ENCODE measurements at regions not wholly inside any gene's neighbourhood (a gene's known extent, or its start where the extent isn't known, plus 50 kb on each side); places are given as distances from the start of the nearest gene placed in this dataset.

DNA sequence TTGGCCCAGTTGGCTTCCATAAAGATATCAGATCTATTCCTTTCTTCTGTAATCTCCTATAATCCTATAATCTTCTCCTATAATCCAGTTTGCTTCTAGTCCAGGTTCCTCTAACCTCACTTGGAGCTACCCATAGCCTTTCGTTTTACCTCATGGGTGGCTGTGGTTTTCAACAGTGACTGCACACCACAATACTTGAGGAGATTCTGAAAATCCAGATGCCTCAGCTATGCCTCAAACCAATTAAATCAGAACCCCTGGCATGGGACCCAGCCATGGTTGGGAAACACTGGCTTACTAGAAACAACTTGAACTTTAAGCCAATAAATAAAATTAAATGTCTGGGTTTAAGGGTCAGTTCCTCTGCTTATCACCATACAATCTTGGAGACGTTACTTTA, 86.1 kb upstream of the NTRK3 start:
- Histone ChIP-seq H3K4me1 (ENCODE audit: control insufficient read depth, low read length) (peaks cover 15% of the 10 kb centered on the region), H3K9me3 (ENCODE audit: control insufficient read depth, insufficient read depth, low read length) (no peaks in the 10 kb centered on the region), H3K79me2 (ENCODE audit: control insufficient read depth, low read length) (no peaks in the 10 kb centered on the region), H3K4me3 (ENCODE audit: low read length) (no peak overlapping the region), H3K36me3 (ENCODE audit: control insufficient read depth, low read length) (no peaks in the 10 kb centered on the region), H3K27me3 (ENCODE audit: control insufficient read depth, low read length) (no peaks in the 10 kb centered on the region), H3K4me2 (ENCODE audit: low read length) (no peak overlapping the region), H4K20me1 (ENCODE audit: control insufficient read depth, insufficient read depth, low read depth, low read length) (no peaks in the 10 kb centered on the region), H3K9me2 (replicated peaks; ENCODE audit: control insufficient read depth, low read length) (no peaks in the 10 kb centered on the region), H3K27ac (ENCODE audit: low read depth, low read length) (no peak overlapping the region), H3F3A (ENCODE audit: control insufficient read depth, insufficient read depth) (no peaks in the 10 kb centered on the region)
- no peak for TF ChIP-seq EZH2phosphoT487 (IDR thresholded peaks at IDR 0.05; ENCODE audit: borderline replicate concordance, low read length)
- TF ChIP-seq, protein P1, sequence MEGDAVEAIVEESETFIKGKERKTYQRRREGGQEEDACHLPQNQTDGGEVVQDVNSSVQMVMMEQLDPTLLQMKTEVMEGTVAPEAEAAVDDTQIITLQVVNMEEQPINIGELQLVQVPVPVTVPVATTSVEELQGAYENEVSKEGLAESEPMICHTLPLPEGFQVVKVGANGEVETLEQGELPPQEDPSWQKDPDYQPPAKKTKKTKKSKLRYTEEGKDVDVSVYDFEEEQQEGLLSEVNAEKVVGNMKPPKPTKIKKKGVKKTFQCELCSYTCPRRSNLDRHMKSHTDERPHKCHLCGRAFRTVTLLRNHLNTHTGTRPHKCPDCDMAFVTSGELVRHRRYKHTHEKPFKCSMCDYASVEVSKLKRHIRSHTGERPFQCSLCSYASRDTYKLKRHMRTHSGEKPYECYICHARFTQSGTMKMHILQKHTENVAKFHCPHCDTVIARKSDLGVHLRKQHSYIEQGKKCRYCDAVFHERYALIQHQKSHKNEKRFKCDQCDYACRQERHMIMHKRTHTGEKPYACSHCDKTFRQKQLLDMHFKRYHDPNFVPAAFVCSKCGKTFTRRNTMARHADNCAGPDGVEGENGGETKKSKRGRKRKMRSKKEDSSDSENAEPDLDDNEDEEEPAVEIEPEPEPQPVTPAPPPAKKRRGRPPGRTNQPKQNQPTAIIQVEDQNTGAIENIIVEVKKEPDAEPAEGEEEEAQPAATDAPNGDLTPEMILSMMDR (IDR thresholded peaks at IDR 0.05; ENCODE audit: low read depth, low read length, poor library complexity, severe bottlenecking), result no peak

DNA sequence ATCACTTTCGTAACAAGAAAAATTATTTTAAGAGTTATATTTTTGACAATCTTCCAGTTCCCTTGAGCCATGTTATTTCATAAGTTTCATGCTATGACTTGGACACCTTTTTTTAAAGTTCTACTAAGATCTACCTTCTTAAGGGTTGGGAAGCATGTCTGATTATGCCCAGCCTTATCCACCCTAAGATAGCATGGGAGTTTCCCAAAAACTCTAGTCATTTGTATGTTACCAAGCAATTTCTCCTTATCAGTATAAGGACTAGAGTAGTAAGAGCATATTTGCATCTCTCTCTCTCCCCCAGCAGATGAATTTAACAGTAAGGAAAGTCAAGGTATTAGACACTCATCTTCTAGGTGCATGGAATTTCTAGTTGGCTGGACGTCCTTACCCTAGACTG, 85.1 kb upstream of the NTRK3 start:
- Histone ChIP-seq H4K20me1 (ENCODE audit: control insufficient read depth, insufficient read depth, low read depth, low read length) (no peaks in the 10 kb centered on the region), H3K27me3 (ENCODE audit: control insufficient read depth, low read length) (no peaks in the 10 kb centered on the region), H3K36me3 (ENCODE audit: control insufficient read depth, low read length) (no peaks in the 10 kb centered on the region), H3K27ac (ENCODE audit: low read depth, low read length) (no peak overlapping the region), H3K9me2 (replicated peaks; ENCODE audit: control insufficient read depth, low read length) (no peaks in the 10 kb centered on the region), H3K4me2 (ENCODE audit: low read length) (no peak overlapping the region), H3K79me2 (ENCODE audit: control insufficient read depth, low read length) (no peaks in the 10 kb centered on the region), H3K4me3 (ENCODE audit: low read length) (no peak overlapping the region), H3K4me1 (ENCODE audit: control insufficient read depth, low read length) (peaks cover 5% of the 10 kb centered on the region), H3K9me3 (ENCODE audit: control insufficient read depth, insufficient read depth, low read length) (no peaks in the 10 kb centered on the region), H3F3A (ENCODE audit: control insufficient read depth, insufficient read depth) (no peaks in the 10 kb centered on the region)
- TF ChIP-seq, protein P1 (IDR thresholded peaks at IDR 0.05; ENCODE audit: low read depth, low read length, poor library complexity, severe bottlenecking), result no peak
- TF ChIP-seq EZH2phosphoT487 (IDR thresholded peaks at IDR 0.05; ENCODE audit: borderline replicate concordance, low read length), result no peak

DNA sequence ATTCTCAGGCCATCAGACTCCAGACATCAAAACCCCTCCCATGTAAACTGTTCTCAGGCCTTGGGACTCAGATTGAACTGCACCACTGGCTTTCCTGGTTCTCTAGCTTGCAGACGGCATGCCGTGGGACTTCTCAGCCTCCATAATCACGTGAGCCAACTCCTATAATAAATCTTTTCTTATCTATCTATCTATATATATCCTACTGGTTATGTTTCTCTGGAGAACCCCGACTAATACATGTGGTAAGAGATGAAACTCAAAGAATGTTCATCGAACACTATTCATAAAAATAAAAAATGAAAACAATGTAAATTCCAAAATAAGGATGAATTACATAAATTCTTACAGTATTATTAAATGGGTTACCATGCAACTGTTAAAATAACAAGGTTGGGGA, 84.5 kb upstream of the NTRK3 start:
- Histone ChIP-seq H3K79me2 (ENCODE audit: control insufficient read depth, low read length) (no peaks in the 10 kb centered on the region), H3K27me3 (ENCODE audit: control insufficient read depth, low read length) (no peaks in the 10 kb centered on the region), H3F3A (ENCODE audit: control insufficient read depth, insufficient read depth) (no peaks in the 10 kb centered on the region), H3K9me3 (ENCODE audit: control insufficient read depth, insufficient read depth, low read length) (no peaks in the 10 kb centered on the region), H4K20me1 (ENCODE audit: control insufficient read depth, insufficient read depth, low read depth, low read length) (no peaks in the 10 kb centered on the region), H3K27ac (ENCODE audit: low read depth, low read length) (no peak overlapping the region), H3K9me2 (replicated peaks; ENCODE audit: control insufficient read depth, low read length) (no peaks in the 10 kb centered on the region), H3K4me1 (ENCODE audit: control insufficient read depth, low read length) (no peaks in the 10 kb centered on the region; the same call in 1 of the 2 replicates), H3K4me2 (ENCODE audit: low read length) (no peak overlapping the region), H3K36me3 (ENCODE audit: control insufficient read depth, low read length) (no peaks in the 10 kb centered on the region), H3K4me3 (ENCODE audit: low read length) (no peak overlapping the region)
- TF ChIP-seq, protein P1 (IDR thresholded peaks at IDR 0.05; ENCODE audit: low read depth, low read length, poor library complexity, severe bottlenecking), result no peak
- TF ChIP-seq EZH2phosphoT487 (IDR thresholded peaks at IDR 0.05; ENCODE audit: borderline replicate concordance, low read length), result no peak

DNA sequence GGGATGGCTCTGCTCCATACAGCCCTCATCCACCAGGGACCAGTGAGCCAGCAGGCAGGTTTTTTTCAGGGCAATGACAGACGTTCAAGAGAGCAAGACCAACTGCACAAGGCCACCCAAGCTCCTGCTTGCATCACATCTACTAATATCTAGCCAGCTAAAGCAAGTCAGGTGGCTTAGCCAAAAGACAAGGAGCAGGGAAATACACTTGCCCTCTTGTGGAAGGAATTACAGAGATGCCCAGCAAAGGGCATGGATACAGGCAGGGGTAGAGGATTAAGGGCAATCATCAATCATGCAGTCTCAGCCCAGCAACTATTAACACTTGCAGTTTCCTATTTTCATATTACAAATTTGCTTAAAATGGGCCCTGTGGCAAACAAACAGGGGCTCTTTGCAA, 81.5 kb upstream of the NTRK3 start:
- H3K27me3 ChIP-seq (ENCODE audit: control insufficient read depth, low read length), result no peaks in the 10 kb centered on the region
- no peaks in the 10 kb centered on the region for H3K9me2 ChIP-seq (replicated peaks; ENCODE audit: control insufficient read depth, low read length)
- no peaks in the 10 kb centered on the region for H3K36me3 ChIP-seq (ENCODE audit: control insufficient read depth, low read length)
- H3K4me2 ChIP-seq (ENCODE audit: low read length), result no peak overlapping the region
- no peak overlapping the region for H3K4me3 ChIP-seq (ENCODE audit: low read length)
- H4K20me1 ChIP-seq (ENCODE audit: control insufficient read depth, insufficient read depth, low read depth, low read length), result no peaks in the 10 kb centered on the region
- H3K9me3 ChIP-seq (ENCODE audit: control insufficient read depth, insufficient read depth, low read length), result no peaks in the 10 kb centered on the region
- no peaks in the 10 kb centered on the region for H3K79me2 ChIP-seq (ENCODE audit: control insufficient read depth, low read length)
- H3K4me1 ChIP-seq (ENCODE audit: control insufficient read depth, low read length), result no peaks in the 10 kb centered on the region
- no peak overlapping the region for H3K27ac ChIP-seq (ENCODE audit: low read depth, low read length)
- H3F3A ChIP-seq (ENCODE audit: control insufficient read depth, insufficient read depth), result no peaks in the 10 kb centered on the region
- TF ChIP-seq, protein P1 (IDR thresholded peaks at IDR 0.05; ENCODE audit: low read depth, low read length, poor library complexity, severe bottlenecking), result no peak
- no peak for TF ChIP-seq EZH2phosphoT487 (IDR thresholded peaks at IDR 0.05; ENCODE audit: borderline replicate concordance, low read length)

Measured in DOHH2 (cell line).